SK-N-SH (cell line): ENCODE measurements at regions not wholly inside any gene's neighbourhood (a gene's known extent, or its start where the extent isn't known, plus 50 kb on each side); places are given as distances from the start of the nearest gene placed in this dataset.

Source experiments
- CHD2 ChIP-seq: fragments of 150-350 bp; IDR thresholded peaks from 2 replicates; pipeline ENCODE4 v1.6.1; 2018; ENCODE audit warnings: low read length; ENCODE audit not compliant: partially characterized antibody
- EP300 ChIP-seq, 2 experiments: IDR thresholded peaks; 2 replicates each; pipeline versions ENCODE4 v1.4.0 to v1.6.1; 2012; ENCODE audit warnings: borderline replicate concordance in 1 of 2, low read depth in 1 of 2, low read length in 1 of 2
- FOSL2 ChIP-seq: IDR thresholded peaks from 2 replicates; pipeline ENCODE4 v1.4.0; 2012; ENCODE audit warnings: low read depth, mild to moderate bottlenecking, moderate library complexity, borderline replicate concordance
- NRF1 ChIP-seq: IDR thresholded peaks from 2 replicates; pipeline ENCODE4 v1.6.1; 2012; ENCODE audit warnings: low read depth, mild to moderate bottlenecking, low read length
- POLR2AphosphoS5 ChIP-seq: IDR thresholded peaks from 2 replicates; pipeline ENCODE4 v1.6.1; 2012; ENCODE audit warnings: low read depth, low read length
- RAD21 ChIP-seq: IDR thresholded peaks from 2 replicates; pipeline ENCODE4 v1.6.1; 2012; ENCODE audit warnings: mild to moderate bottlenecking, low read length
- RCOR1 ChIP-seq: fragments of 150-350 bp; IDR thresholded peaks from 2 replicates; pipeline ENCODE4 v1.6.1; 2017; ENCODE audit warnings: antibody characterized with exemption, low read length
- REST ChIP-seq: IDR thresholded peaks from 2 replicates; pipeline ENCODE4 v1.6.1; 2012; ENCODE audit warnings: mild to moderate bottlenecking, low read depth, low read length, moderate library complexity
- USF1 ChIP-seq: IDR thresholded peaks from 2 replicates; pipeline ENCODE4 v1.4.0; 2012; ENCODE audit warnings: low read depth, borderline replicate concordance
- TF ChIP-seq, protein P1 (sequence below): fragments of 200-600 bp; sonication (generic); IDR thresholded peaks from 2 replicates; pipeline ENCODE4 v1.6.1; 2017; ENCODE audit warnings: antibody characterized with exemption, mild to moderate bottlenecking, moderate library complexity
- TF ChIP-seq, protein P2 (sequence below): IDR thresholded peaks from 2 replicates; pipeline ENCODE4 v1.4.0; 2012; ENCODE audit warnings: low read depth, borderline replicate concordance

DNA sequence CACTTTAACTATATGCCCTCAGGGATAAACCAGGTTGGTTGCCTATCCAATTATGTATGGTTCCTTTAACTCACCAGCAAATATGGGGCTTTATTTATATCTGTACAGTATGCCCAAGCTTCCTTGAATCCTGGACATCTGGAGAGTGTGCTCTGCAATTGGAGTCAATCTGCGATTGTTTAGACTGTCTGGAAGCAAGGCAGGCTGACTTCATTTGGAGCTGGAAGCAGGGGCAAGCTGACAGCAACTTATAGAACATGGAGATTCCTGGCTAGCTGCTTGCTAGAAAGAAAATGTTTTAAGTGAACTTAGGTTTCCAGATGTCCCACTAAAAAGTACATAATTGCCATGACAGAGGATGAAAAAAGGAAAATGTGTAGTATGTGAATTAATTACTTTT is 63.7 kb upstream of the TPRG1 start:
- TF ChIP-seq USF1 (no peak), CHD2 (peak; percentile 59), POLR2AphosphoS5 (no peak), REST (no peak), RCOR1 (no peak), EP300 (IDR thresholded peaks at IDR 0.05; ENCODE audit: borderline replicate concordance in 1 of 2, low read depth in 1 of 2, low read length in 1 of 2) (peak in 1 of 2 experiments; percentile 45; a peak in 1 of 4 replicates), RAD21 (no peak), FOSL2 (no peak), NRF1 (no peak)
- TF ChIP-seq, protein P1, sequence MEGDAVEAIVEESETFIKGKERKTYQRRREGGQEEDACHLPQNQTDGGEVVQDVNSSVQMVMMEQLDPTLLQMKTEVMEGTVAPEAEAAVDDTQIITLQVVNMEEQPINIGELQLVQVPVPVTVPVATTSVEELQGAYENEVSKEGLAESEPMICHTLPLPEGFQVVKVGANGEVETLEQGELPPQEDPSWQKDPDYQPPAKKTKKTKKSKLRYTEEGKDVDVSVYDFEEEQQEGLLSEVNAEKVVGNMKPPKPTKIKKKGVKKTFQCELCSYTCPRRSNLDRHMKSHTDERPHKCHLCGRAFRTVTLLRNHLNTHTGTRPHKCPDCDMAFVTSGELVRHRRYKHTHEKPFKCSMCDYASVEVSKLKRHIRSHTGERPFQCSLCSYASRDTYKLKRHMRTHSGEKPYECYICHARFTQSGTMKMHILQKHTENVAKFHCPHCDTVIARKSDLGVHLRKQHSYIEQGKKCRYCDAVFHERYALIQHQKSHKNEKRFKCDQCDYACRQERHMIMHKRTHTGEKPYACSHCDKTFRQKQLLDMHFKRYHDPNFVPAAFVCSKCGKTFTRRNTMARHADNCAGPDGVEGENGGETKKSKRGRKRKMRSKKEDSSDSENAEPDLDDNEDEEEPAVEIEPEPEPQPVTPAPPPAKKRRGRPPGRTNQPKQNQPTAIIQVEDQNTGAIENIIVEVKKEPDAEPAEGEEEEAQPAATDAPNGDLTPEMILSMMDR: no peak
- TF ChIP-seq, protein P2, sequence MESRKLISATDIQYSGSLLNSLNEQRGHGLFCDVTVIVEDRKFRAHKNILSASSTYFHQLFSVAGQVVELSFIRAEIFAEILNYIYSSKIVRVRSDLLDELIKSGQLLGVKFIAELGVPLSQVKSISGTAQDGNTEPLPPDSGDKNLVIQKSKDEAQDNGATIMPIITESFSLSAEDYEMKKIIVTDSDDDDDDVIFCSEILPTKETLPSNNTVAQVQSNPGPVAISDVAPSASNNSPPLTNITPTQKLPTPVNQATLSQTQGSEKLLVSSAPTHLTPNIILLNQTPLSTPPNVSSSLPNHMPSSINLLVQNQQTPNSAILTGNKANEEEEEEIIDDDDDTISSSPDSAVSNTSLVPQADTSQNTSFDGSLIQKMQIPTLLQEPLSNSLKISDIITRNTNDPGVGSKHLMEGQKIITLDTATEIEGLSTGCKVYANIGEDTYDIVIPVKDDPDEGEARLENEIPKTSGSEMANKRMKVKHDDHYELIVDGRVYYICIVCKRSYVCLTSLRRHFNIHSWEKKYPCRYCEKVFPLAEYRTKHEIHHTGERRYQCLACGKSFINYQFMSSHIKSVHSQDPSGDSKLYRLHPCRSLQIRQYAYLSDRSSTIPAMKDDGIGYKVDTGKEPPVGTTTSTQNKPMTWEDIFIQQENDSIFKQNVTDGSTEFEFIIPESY: no peak
